ENCODE measurements at regions not wholly inside any gene's neighbourhood (a gene's known extent, or its start where the extent isn't known, plus 50 kb on each side); places are given as distances from the start of the nearest gene placed in this dataset.
"Not testable (repeated sequence)": the region's sequence is repeated elsewhere in the genome, so short reads cannot be mapped to it uniquely, and the experiment has no call there.

GRCh38 chr11:92465410-92465809 lies 240.8 kb downstream of the FAT3 start:
- TF ChIP-seq POLR2A (IDR thresholded peaks at IDR 0.05; ENCODE audit: low read length); GATA1 (IDR thresholded peaks at IDR 0.05; ENCODE audit: low read depth, low read length): not testable (repeated sequence)
